ENCODE measurements at regions not wholly inside any gene's neighbourhood (a gene's known extent, or its start where the extent isn't known, plus 50 kb on each side); places are given as distances from the start of the nearest gene placed in this dataset.
"Not testable (repeated sequence)": the region's sequence is repeated elsewhere in the genome, so short reads cannot be mapped to it uniquely, and the experiment has no call there.

DNA sequence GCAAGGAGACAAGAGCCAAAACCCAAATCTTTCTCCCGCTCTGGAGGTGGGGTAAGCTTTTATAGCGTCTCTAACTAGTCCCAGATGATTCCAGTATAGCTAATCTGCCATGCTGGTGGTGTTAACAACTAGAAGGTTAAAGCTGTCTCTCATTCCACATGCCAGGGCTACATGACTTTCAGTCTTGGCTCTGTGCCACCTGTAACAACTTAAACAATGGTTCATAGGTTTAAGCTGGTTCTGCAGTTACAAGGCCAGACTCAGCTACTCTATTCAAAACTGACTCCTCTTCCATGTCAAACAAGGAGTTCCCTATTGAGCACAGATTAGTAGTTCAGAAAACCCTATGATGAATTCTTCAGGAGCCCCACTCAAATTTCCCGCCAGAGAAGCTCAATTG, 128.9 kb downstream of the ELOVL4 start:
- no peaks in the 10 kb centered on the region for H3K4me1 Mint-ChIP-seq (ENCODE audit: low read depth)
- no peak overlapping the region for H3K4me3 Mint-ChIP-seq
- no peak overlapping the region for H3K27ac Mint-ChIP-seq
- H3K9me3 Mint-ChIP-seq (ENCODE audit: low read depth): no peaks in the 10 kb centered on the region
- no peaks in the 10 kb centered on the region for H3K36me3 Mint-ChIP-seq
- peaks cover 8% of the 10 kb centered on the region for H3K27me3 Mint-ChIP-seq

DNA sequence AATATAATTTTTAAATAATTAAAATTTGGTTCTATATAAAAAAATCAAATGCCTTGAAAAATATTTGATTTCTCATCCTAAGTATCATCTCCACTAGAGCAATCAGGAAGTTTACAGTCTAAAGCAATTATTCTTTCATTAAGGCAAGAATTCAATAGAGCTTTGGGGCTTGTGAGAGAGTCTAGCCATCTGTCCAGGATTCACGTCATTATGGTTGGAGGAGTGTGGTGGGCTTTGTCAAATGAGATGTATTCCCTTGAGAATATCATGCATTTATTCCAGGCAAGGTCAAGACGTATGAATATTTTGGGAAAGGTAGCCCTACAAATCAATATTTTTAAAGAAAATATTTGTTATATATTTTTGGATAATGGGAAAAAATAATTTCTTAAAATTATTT, 132.4 kb downstream of the ELOVL4 start:
- Mint-ChIP-seq H3K9me3 (ENCODE audit: low read depth) (no peaks in the 10 kb centered on the region), H3K36me3 (no peaks in the 10 kb centered on the region), H3K4me3 (no peak overlapping the region), H3K4me1 (ENCODE audit: low read depth) (no peaks in the 10 kb centered on the region), H3K27ac (no peak overlapping the region), H3K27me3 (peaks cover 3% of the 10 kb centered on the region)

DNA sequence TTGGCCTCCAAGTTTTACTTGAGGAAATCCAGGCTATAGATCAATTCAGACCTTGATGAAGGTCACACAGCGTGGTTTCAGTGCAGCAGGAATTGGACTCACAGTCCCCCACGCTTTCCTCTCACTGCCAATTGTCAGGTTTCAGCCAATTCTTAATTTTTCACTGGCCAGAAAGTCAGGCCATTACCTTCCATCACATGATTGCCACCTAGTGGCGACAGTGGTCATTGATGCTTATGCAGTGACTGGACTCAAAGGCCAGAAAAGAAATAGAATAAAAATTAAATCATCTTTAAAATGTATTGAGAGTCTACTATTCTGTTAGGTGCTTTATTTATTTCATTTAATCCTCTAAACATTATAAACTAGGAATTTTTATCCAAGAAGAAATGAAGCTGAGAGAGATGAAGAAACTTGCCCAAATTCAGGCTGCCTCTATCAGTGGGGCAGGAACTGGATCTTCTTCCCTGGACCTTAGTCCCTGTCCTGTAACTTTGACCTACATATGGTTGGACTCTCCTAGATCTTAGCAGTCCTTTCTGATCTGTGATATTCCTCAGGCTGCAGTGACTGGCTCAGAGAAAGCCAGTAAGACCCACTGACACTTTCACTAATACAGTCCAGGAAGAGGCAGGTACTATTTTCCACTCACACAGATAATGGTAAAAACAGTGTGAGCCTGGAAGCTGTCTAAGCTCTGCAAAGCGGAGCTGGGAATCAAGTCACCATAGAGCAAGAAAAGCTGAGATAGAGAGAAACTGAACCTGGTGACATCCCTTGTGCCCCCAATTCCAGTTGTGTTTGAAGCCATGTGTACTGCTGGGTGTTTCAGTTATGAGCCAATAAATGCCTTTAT, 133.3 kb downstream of the ELOVL4 start:
- Mint-ChIP-seq H3K27me3 (peaks cover 3% of the 10 kb centered on the region), H3K4me3 (no peak overlapping the region), H3K4me1 (ENCODE audit: low read depth) (no peaks in the 10 kb centered on the region), H3K9me3 (ENCODE audit: low read depth) (no peaks in the 10 kb centered on the region), H3K27ac (no peak overlapping the region), H3K36me3 (no peaks in the 10 kb centered on the region)

DNA sequence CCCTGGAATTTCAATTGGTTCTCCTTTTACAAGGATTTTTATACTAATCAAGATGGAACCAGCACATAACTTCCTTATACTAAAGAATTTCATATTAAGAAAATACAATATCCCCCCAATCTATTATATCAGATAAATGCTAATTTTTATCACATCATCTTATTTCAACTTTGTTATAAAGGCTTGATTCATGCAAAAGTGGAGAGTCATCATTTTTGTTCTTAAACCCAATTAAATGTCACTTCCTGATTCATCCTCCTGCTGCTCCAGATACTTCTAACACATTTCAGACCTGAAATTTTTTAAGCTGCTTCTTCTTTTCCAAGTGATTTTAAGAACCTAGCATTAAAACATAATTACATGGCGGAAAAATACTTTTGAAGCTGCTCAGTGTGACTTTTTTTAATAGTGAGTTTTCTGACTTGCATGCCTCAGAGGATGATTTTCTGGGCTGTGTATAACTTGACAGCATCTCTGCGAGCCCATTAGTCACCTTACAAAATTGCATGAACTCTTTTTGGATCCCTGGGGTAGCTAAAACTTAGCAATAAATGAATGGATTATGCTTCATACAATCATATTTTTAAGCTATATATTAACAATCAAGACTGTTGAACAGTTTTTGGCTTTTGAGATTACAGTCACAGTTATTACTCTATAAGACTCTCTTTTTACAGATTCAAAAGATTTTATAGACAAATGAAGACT, 134.1 kb downstream of the ELOVL4 start:
- Mint-ChIP-seq H3K4me3 (no peak overlapping the region), H3K4me1 (ENCODE audit: low read depth) (no peaks in the 10 kb centered on the region), H3K36me3 (no peaks in the 10 kb centered on the region), H3K27ac (no peak overlapping the region), H3K27me3 (peaks cover 3% of the 10 kb centered on the region), H3K9me3 (ENCODE audit: low read depth) (no peaks in the 10 kb centered on the region)

DNA sequence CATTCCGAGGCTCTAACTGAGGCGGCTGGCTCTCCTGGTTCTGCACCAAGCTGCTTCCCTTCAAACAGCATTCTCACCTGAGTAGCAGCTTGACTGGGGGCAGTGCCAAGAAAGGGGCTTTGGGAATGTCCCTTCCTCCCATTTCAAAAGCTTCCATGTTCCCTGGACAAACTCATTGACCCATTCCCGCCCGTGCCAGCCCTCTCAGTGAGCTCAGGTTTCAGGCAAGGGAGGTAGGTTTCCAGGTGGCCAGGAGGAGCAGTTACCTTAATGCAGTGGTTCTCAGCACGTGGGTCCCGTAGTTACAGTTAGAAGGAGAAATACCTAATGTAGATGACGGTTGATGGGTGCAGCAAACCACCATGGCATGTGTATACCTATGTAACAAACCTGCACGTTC, 135.2 kb downstream of the ELOVL4 start:
- no peaks in the 10 kb centered on the region for H3K27me3 Mint-ChIP-seq
- H3K36me3 Mint-ChIP-seq: no peaks in the 10 kb centered on the region
- H3K27ac Mint-ChIP-seq: no peak overlapping the region
- H3K9me3 Mint-ChIP-seq (ENCODE audit: low read depth): no peaks in the 10 kb centered on the region
- no peak overlapping the region for H3K4me3 Mint-ChIP-seq
- H3K4me1 Mint-ChIP-seq (ENCODE audit: low read depth): no peaks in the 10 kb centered on the region

DNA sequence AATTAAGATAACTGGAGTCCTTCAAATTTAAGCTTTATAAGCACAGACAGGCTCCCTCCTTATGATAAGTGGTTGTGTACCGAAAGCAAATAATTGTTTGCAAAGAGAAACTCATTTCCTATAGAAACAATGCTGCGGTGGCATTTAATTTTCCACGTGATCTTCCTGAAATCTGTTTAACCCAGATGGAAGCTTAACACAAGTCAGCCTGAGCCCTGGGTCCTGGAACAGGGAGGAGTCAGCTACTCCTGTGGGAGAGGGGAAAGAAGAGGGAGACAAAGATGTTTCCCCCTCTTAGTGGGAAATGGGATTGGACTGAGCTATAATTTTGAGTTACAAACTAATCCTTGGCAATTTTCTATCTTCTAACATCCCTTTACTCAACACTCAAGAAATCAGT, 136.5 kb downstream of the ELOVL4 start:
- Mint-ChIP-seq H3K9me3 (ENCODE audit: low read depth) (no peaks in the 10 kb centered on the region), H3K27me3 (no peaks in the 10 kb centered on the region)

DNA sequence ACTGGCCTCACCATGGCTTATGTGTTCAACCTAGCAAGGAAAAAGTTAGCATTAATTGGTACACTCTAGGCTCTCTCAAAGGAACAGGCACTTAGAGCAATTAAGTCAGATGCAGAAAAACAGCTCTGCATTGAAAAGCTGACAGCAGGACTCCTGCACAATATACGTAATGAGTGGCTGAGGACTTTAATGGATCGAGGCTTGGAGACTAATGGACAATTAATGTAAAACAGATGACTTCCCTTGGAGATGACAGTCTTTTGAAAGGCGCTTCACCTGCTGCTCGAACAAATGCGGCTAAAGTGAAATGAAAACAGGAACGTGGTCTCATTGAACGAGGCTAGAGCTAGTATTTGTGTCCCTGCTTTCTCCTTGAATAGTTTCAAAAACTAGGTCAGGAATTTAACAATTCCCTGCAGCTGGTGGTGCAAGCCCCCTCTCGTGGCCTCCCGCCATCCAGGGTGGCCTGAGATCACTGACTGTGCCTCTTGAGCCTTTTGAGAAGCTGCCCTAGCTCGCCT, 137.1 kb downstream of the ELOVL4 start:
- no peaks in the 10 kb centered on the region for H3K4me1 Mint-ChIP-seq (ENCODE audit: low read depth)
- no peaks in the 10 kb centered on the region for H3K36me3 Mint-ChIP-seq
- no peaks in the 10 kb centered on the region for H3K9me3 Mint-ChIP-seq (ENCODE audit: low read depth)
- no peak overlapping the region for H3K4me3 Mint-ChIP-seq
- no peaks in the 10 kb centered on the region for H3K27me3 Mint-ChIP-seq
- no peak overlapping the region for H3K27ac Mint-ChIP-seq

More for the DNA sequence above, 136.5 kb downstream of the ELOVL4 start:
- no peaks in the 10 kb centered on the region for H3K36me3 Mint-ChIP-seq
- H3K27ac Mint-ChIP-seq: no peak overlapping the region
- H3K4me3 Mint-ChIP-seq: no peak overlapping the region
- no peaks in the 10 kb centered on the region for H3K4me1 Mint-ChIP-seq (ENCODE audit: low read depth)

DNA sequence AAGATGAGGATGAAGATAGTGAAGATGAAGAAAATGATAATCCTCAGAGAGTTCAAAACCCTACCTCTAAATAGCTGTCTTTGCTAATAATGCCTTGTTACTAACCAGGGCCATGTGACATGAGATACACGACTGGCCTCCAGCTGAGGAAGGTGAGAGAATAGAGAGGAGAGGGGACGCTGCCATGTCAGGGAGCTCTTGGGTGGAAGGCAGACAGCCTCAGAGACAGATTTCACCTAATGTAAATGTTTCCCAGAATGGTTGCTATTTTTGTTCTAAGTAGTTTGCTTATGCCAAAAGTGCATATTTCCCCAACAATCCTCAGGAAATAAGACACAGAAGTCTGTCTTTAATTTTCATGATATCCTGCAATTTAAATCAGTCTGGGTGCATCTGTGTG, 138.4 kb downstream of the ELOVL4 start:
- Mint-ChIP-seq H3K27me3 (no peaks in the 10 kb centered on the region), H3K27ac (no peak overlapping the region), H3K4me1 (ENCODE audit: low read depth) (no peaks in the 10 kb centered on the region), H3K9me3 (ENCODE audit: low read depth) (no peaks in the 10 kb centered on the region), H3K36me3 (no peaks in the 10 kb centered on the region), H3K4me3 (no peak overlapping the region)

DNA sequence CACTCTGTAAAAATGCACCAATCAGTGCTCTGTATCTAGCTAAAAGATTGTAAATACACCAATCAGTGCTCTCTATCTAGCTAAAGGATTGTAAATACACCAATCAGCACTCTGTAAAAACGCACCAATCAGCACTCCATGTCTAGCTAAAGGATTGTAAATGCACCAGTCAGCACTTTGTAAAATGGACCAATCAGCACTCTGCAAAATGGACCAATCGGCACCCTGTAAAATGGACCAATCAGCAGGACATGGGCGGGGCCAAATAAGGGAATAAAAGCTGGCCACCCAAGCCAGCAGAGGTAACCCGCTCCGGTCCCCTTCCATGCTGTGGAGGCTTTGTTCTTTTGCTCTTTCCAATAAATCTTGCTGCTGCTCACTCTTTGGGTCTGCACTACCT, 140.7 kb downstream of the ELOVL4 start:
- H3K27ac Mint-ChIP-seq; H3K4me3 Mint-ChIP-seq; H3K9me3 Mint-ChIP-seq (ENCODE audit: low read depth); H3K4me1 Mint-ChIP-seq (ENCODE audit: low read depth); H3K36me3 Mint-ChIP-seq; H3K27me3 Mint-ChIP-seq: not testable (repeated sequence)

DNA sequence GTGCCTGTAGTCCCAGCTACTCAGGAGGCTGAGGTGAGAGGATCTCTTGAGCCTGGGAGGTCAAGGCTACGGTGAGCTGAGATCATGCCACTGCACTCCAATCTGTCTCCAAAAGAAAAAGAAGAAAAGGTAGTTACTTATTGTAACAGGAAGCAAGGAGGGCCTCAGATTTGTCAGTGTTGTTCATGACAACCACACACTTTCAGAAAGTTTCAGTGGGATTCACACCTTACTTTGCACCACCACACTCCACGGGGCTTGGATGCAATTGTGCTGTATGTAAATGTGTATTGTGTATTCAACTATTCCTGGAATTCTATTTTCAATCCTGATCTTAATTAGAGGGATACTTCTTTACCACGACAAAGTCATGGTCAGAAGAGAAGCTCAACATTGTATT, 142.6 kb downstream of the ELOVL4 start:
- H3K27me3 Mint-ChIP-seq: no peaks in the 10 kb centered on the region
- H3K9me3 Mint-ChIP-seq (ENCODE audit: low read depth): no peaks in the 10 kb centered on the region
- no peaks in the 10 kb centered on the region for H3K4me1 Mint-ChIP-seq (ENCODE audit: low read depth)
- H3K36me3 Mint-ChIP-seq: no peaks in the 10 kb centered on the region
- H3K27ac Mint-ChIP-seq: no peak overlapping the region
- H3K4me3 Mint-ChIP-seq: no peak overlapping the region

DNA sequence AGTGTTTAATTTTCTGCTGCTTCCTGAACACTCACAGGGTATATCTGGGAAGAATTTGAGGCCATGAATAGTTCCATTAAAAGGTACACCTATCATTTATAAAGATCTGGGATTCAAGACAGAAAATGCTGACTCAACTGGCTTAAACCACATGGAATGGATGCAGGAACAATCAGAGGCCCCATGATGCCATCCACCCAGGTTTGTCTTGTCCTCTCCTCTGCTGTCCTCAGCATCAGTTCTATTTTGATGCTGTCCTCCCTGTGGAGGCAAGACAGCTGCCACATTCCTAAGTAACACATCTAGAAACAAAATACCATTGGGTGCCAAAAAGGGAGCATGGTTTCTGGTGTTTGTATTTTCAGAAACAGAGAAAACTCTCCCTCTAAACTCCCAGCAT, 143.4 kb downstream of the ELOVL4 start:
- H3K9me3 Mint-ChIP-seq (ENCODE audit: low read depth): no peaks in the 10 kb centered on the region
- H3K4me3 Mint-ChIP-seq: no peak overlapping the region
- H3K36me3 Mint-ChIP-seq: no peaks in the 10 kb centered on the region
- no peaks in the 10 kb centered on the region for H3K4me1 Mint-ChIP-seq (ENCODE audit: low read depth)
- H3K27me3 Mint-ChIP-seq: no peaks in the 10 kb centered on the region
- H3K27ac Mint-ChIP-seq: no peak overlapping the region

DNA sequence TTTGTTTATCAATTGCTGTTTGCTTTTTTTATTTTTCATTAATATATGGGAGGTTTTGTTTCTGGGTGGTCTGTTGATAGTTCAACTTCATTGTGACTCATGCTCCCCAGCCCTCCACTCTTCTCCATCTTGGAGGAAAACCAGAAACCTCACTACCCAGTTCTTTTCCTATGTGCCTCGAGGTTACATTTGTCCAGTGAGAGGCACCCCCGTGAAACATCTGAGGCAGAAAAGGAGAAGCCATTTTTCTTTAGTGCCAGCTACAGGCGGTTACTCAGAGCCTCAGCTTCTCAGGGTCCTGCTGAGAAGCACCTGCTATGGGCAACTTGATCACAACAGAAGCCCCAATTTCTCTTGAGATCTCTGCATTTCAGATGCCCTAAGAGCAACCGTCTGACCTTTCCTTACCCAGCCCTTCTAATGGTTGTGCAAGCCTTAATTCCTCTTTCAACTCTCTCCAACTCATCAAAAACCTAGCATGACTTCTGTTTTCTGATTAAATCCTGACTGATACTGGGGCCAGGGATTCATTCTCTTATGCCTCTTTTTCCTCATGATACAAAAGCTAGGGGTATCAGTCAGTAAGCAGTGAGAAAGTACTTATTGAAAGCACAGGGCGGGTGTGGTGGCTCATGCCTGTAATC, 144.6 kb downstream of the ELOVL4 start:
- Mint-ChIP-seq H3K4me3 (no peak overlapping the region), H3K27ac (no peak overlapping the region), H3K36me3 (no peaks in the 10 kb centered on the region), H3K9me3 (ENCODE audit: low read depth) (no peaks in the 10 kb centered on the region), H3K27me3 (no peaks in the 10 kb centered on the region), H3K4me1 (ENCODE audit: low read depth) (no peaks in the 10 kb centered on the region)

DNA sequence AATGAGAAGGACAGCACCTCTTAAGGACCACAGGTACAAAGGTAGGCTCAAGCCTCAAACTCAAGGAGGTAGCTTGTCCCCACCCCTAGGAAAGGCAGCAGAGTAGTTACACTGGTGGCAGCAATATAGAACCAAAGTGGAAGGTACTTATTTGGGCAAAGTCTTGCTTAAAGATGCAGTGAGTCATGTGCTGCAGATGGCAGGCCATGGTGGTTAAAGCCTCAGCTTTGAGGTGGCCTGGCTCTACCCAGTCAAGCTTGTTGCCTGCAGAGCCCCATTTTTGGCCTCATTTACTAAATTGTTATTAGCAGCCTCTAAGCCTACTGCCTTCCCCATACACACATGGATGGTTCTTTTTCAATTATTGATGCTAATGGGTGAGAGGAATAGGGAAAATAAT, 146.0 kb downstream of the ELOVL4 start:
- Mint-ChIP-seq H3K36me3 (no peaks in the 10 kb centered on the region), H3K4me1 (ENCODE audit: low read depth) (no peaks in the 10 kb centered on the region), H3K27ac (no peak overlapping the region), H3K4me3 (no peak overlapping the region), H3K27me3 (no peaks in the 10 kb centered on the region), H3K9me3 (ENCODE audit: low read depth) (no peaks in the 10 kb centered on the region)

DNA sequence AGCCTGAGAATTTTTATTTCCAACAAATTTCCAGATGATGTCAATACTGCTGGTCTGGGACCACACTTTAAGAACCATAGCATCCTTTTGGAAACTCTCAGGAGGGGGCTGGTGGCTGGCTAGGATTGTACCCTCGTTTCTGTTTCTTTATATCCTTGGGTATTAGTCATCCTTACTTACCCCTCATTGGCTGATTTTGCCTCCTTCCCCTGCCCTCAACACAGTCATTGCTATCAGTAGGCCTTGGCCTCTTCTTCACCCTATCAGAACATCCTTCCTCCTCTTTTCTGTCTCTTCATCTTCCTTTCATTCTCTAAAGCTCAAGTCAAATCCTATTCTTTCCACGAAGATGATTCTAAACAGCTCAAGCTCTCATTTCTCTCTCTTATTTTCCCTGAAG, 148.5 kb downstream of the ELOVL4 start:
- no peak overlapping the region for H3K27ac Mint-ChIP-seq
- no peaks in the 10 kb centered on the region for H3K9me3 Mint-ChIP-seq (ENCODE audit: low read depth)
- H3K4me3 Mint-ChIP-seq: no peak overlapping the region
- no peaks in the 10 kb centered on the region for H3K4me1 Mint-ChIP-seq (ENCODE audit: low read depth)
- H3K27me3 Mint-ChIP-seq: no peaks in the 10 kb centered on the region
- no peaks in the 10 kb centered on the region for H3K36me3 Mint-ChIP-seq

DNA sequence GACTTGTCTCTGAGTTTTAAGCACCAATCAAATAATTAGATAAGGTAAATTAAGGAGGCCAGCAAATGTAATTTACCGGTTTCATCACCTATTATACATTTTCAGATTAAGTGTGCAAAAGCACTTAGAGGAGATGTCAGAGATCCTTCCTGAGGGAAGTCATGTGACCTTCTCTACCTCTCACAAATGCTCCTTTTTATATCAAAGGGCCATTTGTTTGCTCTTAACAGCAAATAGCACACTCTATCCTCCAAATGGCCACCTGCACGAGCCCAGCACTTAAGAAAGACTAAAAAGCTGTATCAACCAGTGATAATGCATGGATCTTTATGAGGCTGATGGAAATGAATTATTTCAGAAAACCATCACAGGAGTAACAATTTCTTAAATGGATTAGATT, 149.4 kb downstream of the ELOVL4 start:
- Mint-ChIP-seq H3K9me3 (ENCODE audit: low read depth) (no peaks in the 10 kb centered on the region), H3K27ac (no peak overlapping the region), H3K27me3 (no peaks in the 10 kb centered on the region), H3K36me3 (no peaks in the 10 kb centered on the region), H3K4me3 (no peak overlapping the region), H3K4me1 (ENCODE audit: low read depth) (no peaks in the 10 kb centered on the region)
